ENCODE measurements at regions not wholly inside any gene's neighbourhood (a gene's known extent, or its start where the extent isn't known, plus 50 kb on each side); places are given as distances from the start of the nearest gene placed in this dataset.
A peak's percentile ranks its signal among the peaks of the same experiment; 100 is the strongest.

- no peak for TF ChIP-seq POLR2A (IDR thresholded peaks at IDR 0.05)
- TF ChIP-seq CTCF (IDR thresholded peaks at IDR 0.05), result peak in 1 of 4 experiments; percentile 2
- TF ChIP-seq POLR2AphosphoS5 (IDR thresholded peaks at IDR 0.05), result no peak
Measured at GRCh38 chr13:50512474-50513299, 330.8 kb downstream of the DLEU7 start.

Measured in prostate gland (tissue), 2 donors.